ENCODE measurements at regions not wholly inside any gene's neighbourhood (a gene's known extent, or its start where the extent isn't known, plus 50 kb on each side); places are given as distances from the start of the nearest gene placed in this dataset.

- no peak overlapping the region for H3K4me3 ChIP-seq (ENCODE audit: low read depth, low read length)
- TF ChIP-seq CTCF (IDR thresholded peaks at IDR 0.05; ENCODE audit: borderline replicate concordance, insufficient read depth, low read depth, low read length) = no peak
These were observed 649.1 kb downstream of the NYAP2 start for GRCh38 chr2:226048611-226049010.

GRCh38 chr2:226045080-226045479 lies 645.6 kb downstream of the NYAP2 start:
- TF ChIP-seq CTCF (IDR thresholded peaks at IDR 0.05; ENCODE audit: borderline replicate concordance, insufficient read depth, low read depth, low read length) = no peak
- H3K4me3 ChIP-seq (ENCODE audit: low read depth, low read length) = no peak overlapping the region

- TF ChIP-seq CTCF (IDR thresholded peaks at IDR 0.05; ENCODE audit: borderline replicate concordance, insufficient read depth, low read depth, low read length) = no peak
These were observed 640.9 kb downstream of the NYAP2 start for GRCh38 chr2:226040344-226040900.

GRCh38 chr2:226037526-226037925 lies 638.0 kb downstream of the NYAP2 start:
- H3K4me3 ChIP-seq (ENCODE audit: low read depth, low read length) = no peak overlapping the region
- TF ChIP-seq CTCF (IDR thresholded peaks at IDR 0.05; ENCODE audit: borderline replicate concordance, insufficient read depth, low read depth, low read length) = no peak

More at GRCh38 chr2:226040344-226040900, 640.9 kb downstream of the NYAP2 start:
- no peak overlapping the region for H3K4me3 ChIP-seq (ENCODE audit: low read depth, low read length)

- H3K4me3 ChIP-seq (ENCODE audit: low read depth, low read length) = no peak overlapping the region
- TF ChIP-seq CTCF (IDR thresholded peaks at IDR 0.05; ENCODE audit: borderline replicate concordance, insufficient read depth, low read depth, low read length) = no peak
These were observed 632.4 kb downstream of the NYAP2 start for GRCh38 chr2:226031647-226032501.

- no peak overlapping the region for H3K4me3 ChIP-seq (ENCODE audit: low read depth, low read length)
- TF ChIP-seq CTCF (IDR thresholded peaks at IDR 0.05; ENCODE audit: borderline replicate concordance, insufficient read depth, low read depth, low read length) = no peak
These were observed 631.5 kb downstream of the NYAP2 start for GRCh38 chr2:226030788-226031646.

Data from GM12875 (cell line).